HEK293 (cell line): ENCODE measurements at regions not wholly inside any gene's neighbourhood (a gene's known extent, or its start where the extent isn't known, plus 50 kb on each side); places are given as distances from the start of the nearest gene placed in this dataset.

ENCODE experiments used
- CTCF ChIA-PET: fragments of 350-600 bp; formaldehyde crosslinking; extraction: SDS; loops from one replicate; lab custom pipeline; 2021; ENCODE audit warnings: antibody characterized with exemption; lab: Yijun Ruan, JAX
- POLR2A ChIA-PET: fragments of 300-600 bp; formaldehyde crosslinking; extraction: SDS; loops from one replicate; lab custom pipeline; 2020; ENCODE audit warnings: antibody characterized with exemption, inconsistent platforms; lab: Yijun Ruan, JAX
- H3K27ac ChIP-seq: fragments of 200-500 bp; sonication (Bioruptor generic); 2 replicates; pipeline ENCODE4 v1.5.1; 2014; ENCODE audit warnings: low read depth, low read length, control low read depth, inconsistent platforms; ENCODE audit errors: extremely low read depth
- H3K36me3 ChIP-seq, 2 experiments: fragments of 200-500 bp in 1 of 2; sonication (Bioruptor generic) in 1 of 2; 1 replicate in 1 of 2; 2 replicates in 1 of 2; pipeline ENCODE4 v1.5.1; 2014 to 2017; ENCODE audit warnings: inconsistent platforms in 2 of 2, low read length in 2 of 2; ENCODE audit not compliant: control insufficient read depth in 2 of 2, insufficient read depth in 1 of 2
- H3K4me1 ChIP-seq: fragments of 200-500 bp; sonication (Bioruptor generic); 2 replicates; pipeline ENCODE4 v1.5.1; 2014; ENCODE audit warnings: mild to moderate bottlenecking, low read length, inconsistent platforms; ENCODE audit not compliant: control insufficient read depth, insufficient read depth
- H3K4me3 ChIP-seq: 2 replicates; pipeline ENCODE4 v1.5.1; 2011; ENCODE audit warnings: low read depth, mild to moderate bottlenecking, control low read depth, low read length, moderate library complexity
- H3K9me3 ChIP-seq: fragments of 200-500 bp; sonication (Bioruptor generic); 2 replicates; pipeline ENCODE4 v1.5.1; 2014; ENCODE audit warnings: low read depth, low read length, inconsistent platforms; ENCODE audit not compliant: control insufficient read depth, insufficient read depth
- GLIS2 ChIP-seq: fragments of 450-650 bp; formaldehyde crosslinking; IDR thresholded peaks from 2 replicates; pipeline ENCODE4 v1.5.1; 2016; ENCODE audit warnings: missing biosample characterization, missing genetic modification characterization
- OSR2 ChIP-seq: fragments of 450-650 bp; formaldehyde crosslinking; IDR thresholded peaks from 2 replicates; pipeline ENCODE4 v1.5.1; 2016; ENCODE audit warnings: missing biosample characterization, missing genetic modification characterization
- PBX3 ChIP-seq: sonication (generic); formaldehyde crosslinking; IDR thresholded peaks from 2 replicates; pipeline ENCODE4 v1.8.1; 2022; ENCODE audit warnings: mild to moderate bottlenecking, moderate library complexity, missing genetic modification reagents
- RBAK ChIP-seq: fragments of 450-650 bp; formaldehyde crosslinking; IDR thresholded peaks from 2 replicates; pipeline ENCODE4 v1.5.1; 2016; ENCODE audit warnings: missing biosample characterization, missing genetic modification characterization
- SCRT2 ChIP-seq: fragments of 450-650 bp; formaldehyde crosslinking; IDR thresholded peaks from 2 replicates; pipeline ENCODE4 v1.5.1; 2016; ENCODE audit warnings: missing biosample characterization, missing genetic modification characterization
- SP3 ChIP-seq: fragments of 450-650 bp; formaldehyde crosslinking; IDR thresholded peaks from 2 replicates; pipeline ENCODE4 v1.5.1; 2016; ENCODE audit warnings: missing biosample characterization, missing genetic modification characterization
- TRIM28 ChIP-seq: IDR thresholded peaks from 2 replicates; pipeline ENCODE4 v1.6.1; 2011; ENCODE audit warnings: low read length, control low read depth, borderline replicate concordance
- ZFP37 ChIP-seq: fragments of 450-650 bp; formaldehyde crosslinking; IDR thresholded peaks from 2 replicates; pipeline ENCODE4 v1.5.1; 2016; ENCODE audit warnings: missing biosample characterization, missing genetic modification characterization
- ZNF148 ChIP-seq: fragments of 450-650 bp; formaldehyde crosslinking; IDR thresholded peaks from 2 replicates; pipeline ENCODE4 v1.5.0; 2017; ENCODE audit warnings: missing biosample characterization, missing genetic modification characterization, borderline replicate concordance
- ZNF184 ChIP-seq: fragments of 450-650 bp; IDR thresholded peaks from 2 replicates; pipeline ENCODE4 v1.5.1; 2018; ENCODE audit warnings: missing biosample characterization, mild to moderate bottlenecking, missing genetic modification characterization
- ZNF223 ChIP-seq: fragments of 450-650 bp; formaldehyde crosslinking; IDR thresholded peaks from 2 replicates; pipeline ENCODE4 v1.5.1; 2016; ENCODE audit warnings: missing biosample characterization, missing genetic modification characterization
- ZNF280D ChIP-seq: fragments of 450-650 bp; formaldehyde crosslinking; IDR thresholded peaks from 2 replicates; pipeline ENCODE4 v1.5.1; 2016; ENCODE audit warnings: missing biosample characterization, missing genetic modification characterization
- ZNF354C ChIP-seq: fragments of 450-650 bp; formaldehyde crosslinking; IDR thresholded peaks from 2 replicates; pipeline ENCODE4 v1.5.1; 2016; ENCODE audit warnings: missing biosample characterization, missing genetic modification characterization, low read depth, borderline replicate concordance
- ZNF521 ChIP-seq: fragments of 450-650 bp; formaldehyde crosslinking; IDR thresholded peaks from 2 replicates; pipeline ENCODE4 v1.5.1; 2017; ENCODE audit warnings: missing biosample characterization, mild to moderate bottlenecking, missing genetic modification characterization
- ZNF530 ChIP-seq: fragments of 450-650 bp; formaldehyde crosslinking; IDR thresholded peaks from 2 replicates; pipeline ENCODE4 v1.5.1; 2016; ENCODE audit warnings: low read depth, missing biosample characterization, missing genetic modification characterization
- ZNF792 ChIP-seq: fragments of 450-650 bp; formaldehyde crosslinking; IDR thresholded peaks from 2 replicates; pipeline ENCODE4 v1.5.1; 2016; ENCODE audit warnings: missing biosample characterization, missing genetic modification characterization
- TF ChIP-seq, protein P1 (sequence below): fragments of 450-650 bp; formaldehyde crosslinking; IDR thresholded peaks from 2 replicates; pipeline ENCODE4 v1.5.1; 2017; ENCODE audit warnings: missing biosample characterization, missing genetic modification characterization
- TF ChIP-seq, protein P2 (sequence below): IDR thresholded peaks from 2 replicates; pipeline ENCODE4 v1.6.1; 2011; ENCODE audit warnings: mild to moderate bottlenecking, low read depth, low read length, borderline replicate concordance

DNA sequence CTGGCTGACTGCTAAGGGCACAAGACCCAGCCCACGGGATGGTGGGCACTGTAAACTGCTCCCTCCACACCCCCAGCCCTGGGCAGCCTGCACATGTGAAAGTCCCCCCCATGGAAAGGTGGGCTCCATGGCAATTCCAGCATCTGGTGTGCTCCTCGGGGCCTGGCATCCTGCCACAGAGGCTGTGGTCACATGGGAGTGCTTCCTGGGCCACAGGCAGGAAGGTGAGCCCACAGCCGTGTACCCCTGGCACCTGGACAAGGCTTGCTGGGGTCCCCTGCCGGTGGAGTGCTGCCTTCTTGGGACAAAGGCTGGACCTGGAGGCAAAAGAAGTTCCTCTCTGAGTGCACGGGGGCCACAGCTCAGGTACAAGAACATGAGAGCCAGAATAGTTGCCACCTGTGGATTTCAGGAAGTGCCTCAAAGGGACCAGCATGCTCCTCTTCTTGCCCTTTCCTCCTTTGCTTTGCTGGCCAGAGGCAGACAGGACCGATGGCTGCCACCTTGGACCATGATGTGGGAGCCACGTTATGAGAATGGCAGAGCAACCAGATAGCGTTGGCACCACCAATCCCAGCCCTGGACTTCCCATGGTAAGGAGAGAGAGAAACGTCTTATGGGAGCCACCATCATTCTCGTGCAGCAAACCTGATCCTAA is 120.2 kb upstream of the MLN start:
- POLR2A ChIA-PET = no interaction called here
- CTCF ChIA-PET = no interaction called here
- no peak overlapping the region for H3K27ac ChIP-seq
- H3K4me3 ChIP-seq = no peak overlapping the region
- TF ChIP-seq, protein P1, sequence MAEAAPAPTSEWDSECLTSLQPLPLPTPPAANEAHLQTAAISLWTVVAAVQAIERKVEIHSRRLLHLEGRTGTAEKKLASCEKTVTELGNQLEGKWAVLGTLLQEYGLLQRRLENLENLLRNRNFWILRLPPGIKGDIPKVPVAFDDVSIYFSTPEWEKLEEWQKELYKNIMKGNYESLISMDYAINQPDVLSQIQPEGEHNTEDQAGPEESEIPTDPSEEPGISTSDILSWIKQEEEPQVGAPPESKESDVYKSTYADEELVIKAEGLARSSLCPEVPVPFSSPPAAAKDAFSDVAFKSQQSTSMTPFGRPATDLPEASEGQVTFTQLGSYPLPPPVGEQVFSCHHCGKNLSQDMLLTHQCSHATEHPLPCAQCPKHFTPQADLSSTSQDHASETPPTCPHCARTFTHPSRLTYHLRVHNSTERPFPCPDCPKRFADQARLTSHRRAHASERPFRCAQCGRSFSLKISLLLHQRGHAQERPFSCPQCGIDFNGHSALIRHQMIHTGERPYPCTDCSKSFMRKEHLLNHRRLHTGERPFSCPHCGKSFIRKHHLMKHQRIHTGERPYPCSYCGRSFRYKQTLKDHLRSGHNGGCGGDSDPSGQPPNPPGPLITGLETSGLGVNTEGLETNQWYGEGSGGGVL (tag by site-specific recombination) = no peak
- TF ChIP-seq RBAK (no peak), ZNF521 (tag by site-specific recombination) (no peak), SCRT2 (tag by site-specific recombination) (peak; percentile 83), ZNF223 (tag by site-specific recombination) (no peak), PBX3 (CRISPR knock-in tag) (0 out of 2 replicates have a peak, but pooled peaks have one; percentile 29)
- H3K36me3 ChIP-seq = no peaks in the 10 kb centered on the region
- H3K9me3 ChIP-seq = no peaks in the 10 kb centered on the region
- H3K4me1 ChIP-seq = no peaks in the 10 kb centered on the region

DNA sequence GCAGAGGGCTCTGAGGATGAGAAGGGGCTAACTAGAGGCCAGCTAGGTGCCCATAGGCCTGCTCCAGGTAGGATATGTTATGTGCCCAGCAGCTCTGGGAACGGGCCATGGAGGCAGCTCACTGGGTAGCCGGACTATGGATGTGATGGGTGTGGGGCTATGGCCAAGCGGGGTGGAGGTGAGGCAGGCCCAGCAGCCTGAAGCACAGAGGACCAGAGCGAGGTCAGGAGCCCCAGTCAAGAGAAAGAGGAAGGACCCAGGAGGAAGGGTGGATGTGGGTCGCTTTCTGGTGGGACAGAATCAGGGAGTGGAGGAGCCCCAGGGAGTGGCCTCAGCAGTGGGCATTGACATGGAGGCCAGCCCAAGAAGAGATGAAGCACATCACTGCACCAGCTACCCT is 117.9 kb upstream of the MLN start:
- no peaks in the 10 kb centered on the region for H3K9me3 ChIP-seq
- TF ChIP-seq ZNF792 (tag by site-specific recombination) (no peak), ZFP37 (no peak), ZNF354C (tag by site-specific recombination) (no peak), ZNF530 (no peak), SP3 (tag by site-specific recombination) (no peak), GLIS2 (tag by site-specific recombination) (no peak), OSR2 (tag by site-specific recombination) (no peak), ZNF148 (tag by site-specific recombination) (no peak), TRIM28 (no peak), ZNF280D (no peak), ZNF184 (no peak)
- TF ChIP-seq, protein P2, sequence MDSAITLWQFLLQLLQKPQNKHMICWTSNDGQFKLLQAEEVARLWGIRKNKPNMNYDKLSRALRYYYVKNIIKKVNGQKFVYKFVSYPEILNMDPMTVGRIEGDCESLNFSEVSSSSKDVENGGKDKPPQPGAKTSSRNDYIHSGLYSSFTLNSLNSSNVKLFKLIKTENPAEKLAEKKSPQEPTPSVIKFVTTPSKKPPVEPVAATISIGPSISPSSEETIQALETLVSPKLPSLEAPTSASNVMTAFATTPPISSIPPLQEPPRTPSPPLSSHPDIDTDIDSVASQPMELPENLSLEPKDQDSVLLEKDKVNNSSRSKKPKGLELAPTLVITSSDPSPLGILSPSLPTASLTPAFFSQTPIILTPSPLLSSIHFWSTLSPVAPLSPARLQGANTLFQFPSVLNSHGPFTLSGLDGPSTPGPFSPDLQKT = no peak
- no peak overlapping the region for H3K27ac ChIP-seq
- no peak overlapping the region for H3K4me3 ChIP-seq
- H3K36me3 ChIP-seq = no peaks in the 10 kb centered on the region
- CTCF ChIA-PET = no interaction called here
- no peaks in the 10 kb centered on the region for H3K4me1 ChIP-seq
- POLR2A ChIA-PET = no interaction called here
